ENCODE measurements at regions not wholly inside any gene's neighbourhood (a gene's known extent, or its start where the extent isn't known, plus 50 kb on each side); places are given as distances from the start of the nearest gene placed in this dataset.
"Not testable (repeated sequence)": the region's sequence is repeated elsewhere in the genome, so short reads cannot be mapped to it uniquely, and the experiment has no call there.

GRCh38 chr9:115672477-115673316, 480.9 kb upstream of the PAPPA start:
- no peak for DNase-seq

GRCh38 chr9:115673599-115673998, 480.0 kb upstream of the PAPPA start:
- no peak for DNase-seq

- DNase-seq: no peak
Measured at GRCh38 chr9:115674091-115674490, 479.5 kb upstream of the PAPPA start.

- no peak for DNase-seq
Measured at GRCh38 chr9:115675834-115676233, 477.8 kb upstream of the PAPPA start.

GRCh38 chr9:115680231-115680630, 473.4 kb upstream of the PAPPA start:
- DNase-seq: no peak

GRCh38 chr9:115681585-115681984, 472.0 kb upstream of the PAPPA start:
- DNase-seq: no peak

- DNase-seq: no peak
Measured at GRCh38 chr9:115686069-115686468, 467.5 kb upstream of the PAPPA start.

GRCh38 chr9:115687356-115687755, 466.2 kb upstream of the PAPPA start:
- no peak for DNase-seq

- no peak for DNase-seq
Measured at GRCh38 chr9:115689331-115689730, 464.3 kb upstream of the PAPPA start.

GRCh38 chr9:115690786-115691496, 462.6 kb upstream of the PAPPA start:
- no peak for DNase-seq

- DNase-seq: no peak
Measured at GRCh38 chr9:115691693-115692092, 461.9 kb upstream of the PAPPA start.

- not testable (repeated sequence) for DNase-seq
Measured at GRCh38 chr9:115692868-115693267, 460.7 kb upstream of the PAPPA start.

GRCh38 chr9:115694014-115694413, 459.6 kb upstream of the PAPPA start:
- DNase-seq: peak; percentile 24

- no peak for DNase-seq
Measured at GRCh38 chr9:115694991-115695390, 458.6 kb upstream of the PAPPA start.

- no peak for DNase-seq
Measured at GRCh38 chr9:115712981-115713380, 440.6 kb upstream of the PAPPA start.

GRCh38 chr9:115715666-115716065, 437.9 kb upstream of the PAPPA start:
- DNase-seq: no peak

GRCh38 chr9:115717298-115717697, 436.3 kb upstream of the PAPPA start:
- no peak for DNase-seq

GRCh38 chr9:115717711-115718173, 435.8 kb upstream of the PAPPA start:
- DNase-seq: no peak

GRCh38 chr9:115730396-115730795, 423.2 kb upstream of the PAPPA start:
- no peak for DNase-seq

- DNase-seq: no peak
Measured at GRCh38 chr9:115730845-115731244, 422.7 kb upstream of the PAPPA start.

GRCh38 chr9:115733318-115734110, 420.1 kb upstream of the PAPPA start:
- DNase-seq: no peak

- no peak for DNase-seq
Measured at GRCh38 chr9:115739096-115739875, 414.3 kb upstream of the PAPPA start.

GRCh38 chr9:115740986-115741385, 412.6 kb upstream of the PAPPA start:
- no peak for DNase-seq

Data from COR-L47 (cell line).